GM12878 (cell line): ENCODE measurements at regions not wholly inside any gene's neighbourhood (a gene's known extent, or its start where the extent isn't known, plus 50 kb on each side); places are given as distances from the start of the nearest gene placed in this dataset.
"Not testable (repeated sequence)": the region's sequence is repeated elsewhere in the genome, so short reads cannot be mapped to it uniquely, and the experiment has no call there.

Source experiments
- SREBF2 ChIP-seq: IDR thresholded peaks from 2 replicates; pipeline ENCODE4 v1.6.1; 2012; ENCODE audit warnings: mild to moderate bottlenecking, low read length
- YY1 ChIP-seq: IDR thresholded peaks from 2 replicates; pipeline ENCODE4 v1.6.1; 2011; ENCODE audit warnings: low read depth, mild to moderate bottlenecking, low read length
- TF ChIP-seq, protein P1 (sequence below), 3 experiments: IDR thresholded peaks in 2 of 3; conservative IDR thresholded peaks in 1 of 3; 2 replicates each; pipeline ENCODE4 v1.5.1; 2011; ENCODE audit warnings: low read depth in 3 of 3, low read length in 3 of 3, mild to moderate bottlenecking in 3 of 3, control low read depth in 2 of 3, moderate library complexity in 2 of 3, inconsistent platforms in 1 of 3, mixed read lengths in 1 of 3; ENCODE audit not compliant: control insufficient read depth in 2 of 3, insufficient read depth in 1 of 3; ENCODE audit errors: extremely low read depth in 1 of 3

GRCh38 chr2:91917602-91918001 lies 2953.6 kb upstream of the TEKT4 start:
- TF ChIP-seq SREBF2, YY1: not testable (repeated sequence)
- TF ChIP-seq, protein P1, sequence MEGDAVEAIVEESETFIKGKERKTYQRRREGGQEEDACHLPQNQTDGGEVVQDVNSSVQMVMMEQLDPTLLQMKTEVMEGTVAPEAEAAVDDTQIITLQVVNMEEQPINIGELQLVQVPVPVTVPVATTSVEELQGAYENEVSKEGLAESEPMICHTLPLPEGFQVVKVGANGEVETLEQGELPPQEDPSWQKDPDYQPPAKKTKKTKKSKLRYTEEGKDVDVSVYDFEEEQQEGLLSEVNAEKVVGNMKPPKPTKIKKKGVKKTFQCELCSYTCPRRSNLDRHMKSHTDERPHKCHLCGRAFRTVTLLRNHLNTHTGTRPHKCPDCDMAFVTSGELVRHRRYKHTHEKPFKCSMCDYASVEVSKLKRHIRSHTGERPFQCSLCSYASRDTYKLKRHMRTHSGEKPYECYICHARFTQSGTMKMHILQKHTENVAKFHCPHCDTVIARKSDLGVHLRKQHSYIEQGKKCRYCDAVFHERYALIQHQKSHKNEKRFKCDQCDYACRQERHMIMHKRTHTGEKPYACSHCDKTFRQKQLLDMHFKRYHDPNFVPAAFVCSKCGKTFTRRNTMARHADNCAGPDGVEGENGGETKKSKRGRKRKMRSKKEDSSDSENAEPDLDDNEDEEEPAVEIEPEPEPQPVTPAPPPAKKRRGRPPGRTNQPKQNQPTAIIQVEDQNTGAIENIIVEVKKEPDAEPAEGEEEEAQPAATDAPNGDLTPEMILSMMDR (IDR thresholded peaks at IDR 0.05 in 2 of 3, conservative IDR thresholded peaks at IDR 0.05 in 1 of 3; ENCODE audit: control insufficient read depth in 2 of 3, extremely low read depth in 1 of 3, insufficient read depth in 1 of 3, low read depth in 3 of 3, low read length in 3 of 3): not testable (repeated sequence)
